ENCODE measurements at regions not wholly inside any gene's neighbourhood (a gene's known extent, or its start where the extent isn't known, plus 50 kb on each side); places are given as distances from the start of the nearest gene placed in this dataset.

- no peak for DNase-seq (ENCODE audit: extremely low spot score)
- WGBS, result 61% methylated on average over 2 of the region's 3 CpGs
- Histone ChIP-seq H3K36me3 (no peaks in the 10 kb centered on the region), H3K4me3 (no peak overlapping the region), H3K4me1 (peaks cover 0 to 3% (median 0%) of the 10 kb centered on the region in 4 donors), H3K27ac (replicated peaks in 1 of 4) (no peak overlapping the region), H3K9me3 (peaks cover 0 to 18% (median 6%) of the 10 kb centered on the region in 4 donors), H3K27me3 (peaks cover 0 to 80% (median 3%) of the 10 kb centered on the region in 4 donors)
- intact Hi-C loops (cut with DNase I), result no loop called here
- no peak for TF ChIP-seq POLR2AphosphoS5 (IDR thresholded peaks at IDR 0.05)
- no peak for TF ChIP-seq POLR2A (IDR thresholded peaks at IDR 0.05; ENCODE audit: low read depth)
- no peak for TF ChIP-seq EP300 (IDR thresholded peaks at IDR 0.05)
- TF ChIP-seq, protein P1, sequence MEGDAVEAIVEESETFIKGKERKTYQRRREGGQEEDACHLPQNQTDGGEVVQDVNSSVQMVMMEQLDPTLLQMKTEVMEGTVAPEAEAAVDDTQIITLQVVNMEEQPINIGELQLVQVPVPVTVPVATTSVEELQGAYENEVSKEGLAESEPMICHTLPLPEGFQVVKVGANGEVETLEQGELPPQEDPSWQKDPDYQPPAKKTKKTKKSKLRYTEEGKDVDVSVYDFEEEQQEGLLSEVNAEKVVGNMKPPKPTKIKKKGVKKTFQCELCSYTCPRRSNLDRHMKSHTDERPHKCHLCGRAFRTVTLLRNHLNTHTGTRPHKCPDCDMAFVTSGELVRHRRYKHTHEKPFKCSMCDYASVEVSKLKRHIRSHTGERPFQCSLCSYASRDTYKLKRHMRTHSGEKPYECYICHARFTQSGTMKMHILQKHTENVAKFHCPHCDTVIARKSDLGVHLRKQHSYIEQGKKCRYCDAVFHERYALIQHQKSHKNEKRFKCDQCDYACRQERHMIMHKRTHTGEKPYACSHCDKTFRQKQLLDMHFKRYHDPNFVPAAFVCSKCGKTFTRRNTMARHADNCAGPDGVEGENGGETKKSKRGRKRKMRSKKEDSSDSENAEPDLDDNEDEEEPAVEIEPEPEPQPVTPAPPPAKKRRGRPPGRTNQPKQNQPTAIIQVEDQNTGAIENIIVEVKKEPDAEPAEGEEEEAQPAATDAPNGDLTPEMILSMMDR (IDR thresholded peaks at IDR 0.05), result no peak
These were observed 63.8 kb downstream of the FBXO2 start for GRCh38 chr1:11590395-11590794.

Data from esophagus muscularis mucosa (tissue), 4 donors.